GM19035 (cell line): ENCODE measurements at regions not wholly inside any gene's neighbourhood (a gene's known extent, or its start where the extent isn't known, plus 50 kb on each side); places are given as distances from the start of the nearest gene placed in this dataset.

ENCODE experiments used
- ATAC-seq: cut with Tn5 transposase; IDR thresholded peaks from one replicate; pipeline ENCODE4 v1.9.1; 2021; ENCODE audit not compliant: unreplicated experiment

- no peak for ATAC-seq
These were observed 175.0 kb downstream of the NEDD1 start for GRCh38 chr12:97082029-97082428.

- ATAC-seq = no peak
These were observed 186.2 kb downstream of the NEDD1 start for GRCh38 chr12:97093187-97093683.

- no peak for ATAC-seq
These were observed 190.7 kb downstream of the NEDD1 start for GRCh38 chr12:97097734-97098133.

GRCh38 chr12:97109441-97109840 lies 202.4 kb downstream of the NEDD1 start:
- no peak for ATAC-seq

DNA sequence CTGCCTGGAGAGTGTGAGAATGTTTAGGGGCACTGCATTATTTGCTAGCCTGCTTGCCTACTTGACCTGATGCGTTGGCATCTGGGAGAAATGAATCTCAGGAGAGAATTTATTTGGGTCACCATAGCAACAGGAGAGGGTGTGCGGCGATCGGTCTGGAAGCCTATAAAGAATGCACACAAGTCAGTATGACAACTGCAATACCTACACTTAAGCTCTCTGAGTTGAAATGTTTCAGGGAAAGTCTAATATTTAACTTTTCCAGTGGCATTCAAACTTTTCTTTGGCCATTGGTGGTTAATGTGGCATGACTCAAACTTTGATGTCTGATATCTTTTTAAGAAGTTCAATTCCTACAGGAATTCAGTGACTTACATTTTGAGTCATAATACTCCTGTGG lies 205.1 kb downstream of the NEDD1 start:
- no peak for ATAC-seq

DNA sequence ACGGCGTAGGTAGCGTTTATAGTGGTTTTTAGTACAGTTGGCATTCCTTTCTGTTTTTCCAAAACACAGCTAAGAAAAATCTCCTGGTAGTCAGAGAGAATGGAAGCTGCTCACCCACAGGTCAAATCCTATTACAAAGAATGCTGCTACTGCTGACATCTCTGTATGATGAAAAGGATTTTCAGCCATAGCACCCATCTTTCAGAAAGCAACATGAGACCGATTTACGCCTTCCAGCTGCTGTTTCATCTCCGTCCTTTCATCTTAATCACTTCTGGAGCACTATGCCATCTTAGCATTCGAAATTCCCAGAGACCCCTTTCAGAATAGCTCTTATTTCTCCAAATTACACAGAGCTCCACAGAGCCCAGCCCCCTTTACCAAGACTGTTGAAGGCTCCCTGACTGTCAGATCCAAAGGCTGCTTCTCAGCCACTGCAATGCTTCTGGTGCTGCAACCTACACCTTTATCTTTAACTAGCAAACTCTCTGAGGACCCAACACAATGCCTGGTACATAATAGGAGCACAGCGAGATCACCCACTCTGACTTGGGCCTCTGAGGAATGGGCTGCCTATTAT lies 211.8 kb downstream of the NEDD1 start:
- ATAC-seq = no peak

- no peak for ATAC-seq
These were observed 220.0 kb downstream of the NEDD1 start for GRCh38 chr12:97127061-97127460.

DNA sequence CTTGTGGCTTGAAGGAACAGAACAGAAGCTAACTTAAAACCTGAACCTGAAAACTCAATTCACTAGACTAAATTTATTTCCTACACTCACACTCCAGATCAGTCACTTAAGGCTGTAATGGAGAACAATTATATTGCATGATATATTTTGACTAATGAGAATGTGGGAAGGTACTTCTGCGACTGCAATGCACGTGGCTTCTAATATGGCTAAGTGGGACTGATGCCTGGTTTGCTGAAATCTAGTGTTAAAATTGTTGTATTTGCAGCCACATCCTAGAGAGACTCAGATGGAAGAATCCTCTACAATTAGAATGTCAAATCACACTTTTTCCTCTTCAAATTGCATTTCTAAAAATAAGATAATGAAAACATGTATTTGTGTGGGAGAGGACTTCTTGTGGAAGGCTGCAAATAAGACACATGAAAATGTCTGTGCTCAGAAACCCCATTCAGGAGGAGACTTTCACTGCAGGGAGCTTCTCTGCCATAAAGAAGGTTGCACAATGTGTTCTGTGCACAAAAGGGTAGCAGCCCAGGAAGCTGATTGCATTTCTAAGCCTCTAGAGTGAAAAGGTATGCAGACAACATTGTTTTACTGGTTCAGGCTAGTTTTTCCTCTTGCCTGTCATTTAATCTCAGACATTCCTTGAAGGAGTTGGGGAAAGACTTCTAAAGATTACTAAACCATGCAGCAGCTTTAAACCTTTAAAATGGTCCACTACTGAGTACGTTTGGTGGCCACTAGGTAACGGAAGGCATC lies 224.3 kb downstream of the NEDD1 start:
- ATAC-seq = no peak

DNA sequence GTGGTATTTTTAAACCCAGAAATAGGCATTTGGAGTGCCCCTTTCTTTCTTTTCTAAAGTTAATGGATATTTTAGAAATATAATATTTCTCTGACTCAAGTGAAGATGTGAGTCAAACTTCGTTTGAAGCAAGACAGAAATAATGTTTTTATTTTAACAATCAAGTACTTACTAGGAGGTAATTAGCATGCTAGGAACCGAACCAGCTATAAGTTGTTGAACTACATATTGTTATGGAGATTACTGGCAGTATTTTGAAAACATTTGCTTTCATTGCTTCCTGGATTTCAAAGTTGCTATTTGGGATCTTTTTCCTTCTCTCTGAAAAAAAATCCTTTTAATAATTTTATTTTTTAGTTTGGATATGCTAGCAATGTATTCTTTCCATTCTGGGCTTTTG lies 225.2 kb downstream of the NEDD1 start:
- no peak for ATAC-seq

- ATAC-seq = no peak
These were observed 227.4 kb downstream of the NEDD1 start for GRCh38 chr12:97134495-97134894.

- no peak for ATAC-seq
These were observed 233.3 kb downstream of the NEDD1 start for GRCh38 chr12:97140355-97140754.

DNA sequence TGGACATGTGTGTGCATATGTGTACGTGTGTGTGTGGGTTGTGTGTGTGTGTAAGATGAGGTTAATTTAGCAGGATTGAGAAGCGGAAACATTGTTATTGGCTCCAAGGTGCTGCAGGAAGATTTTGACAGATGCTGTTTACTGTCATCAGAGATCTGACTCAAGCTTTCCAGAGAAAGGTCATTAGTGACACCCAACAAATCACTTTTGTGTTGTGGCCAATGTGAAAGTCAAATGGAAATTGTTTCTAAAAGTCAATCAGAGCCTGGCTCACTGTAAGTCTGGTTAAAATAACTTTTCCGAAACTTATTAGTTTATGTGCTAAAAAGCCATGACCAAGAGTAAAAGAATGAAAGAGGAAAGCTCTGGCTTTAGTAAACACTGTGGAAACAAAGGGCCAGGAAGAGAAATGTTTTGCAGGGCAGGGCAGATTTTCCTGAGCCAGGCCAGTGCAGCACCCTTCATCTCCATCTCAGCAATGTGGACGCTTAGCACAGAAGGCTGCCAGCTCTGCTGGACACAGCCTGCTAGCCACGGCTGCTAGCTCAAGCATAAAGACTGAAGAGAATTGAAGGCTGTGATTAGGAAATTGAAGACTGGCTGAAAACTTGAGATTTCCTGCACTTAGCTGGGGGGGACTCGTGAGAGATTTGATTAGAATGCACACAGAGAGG lies 235.8 kb downstream of the NEDD1 start:
- no peak for ATAC-seq

DNA sequence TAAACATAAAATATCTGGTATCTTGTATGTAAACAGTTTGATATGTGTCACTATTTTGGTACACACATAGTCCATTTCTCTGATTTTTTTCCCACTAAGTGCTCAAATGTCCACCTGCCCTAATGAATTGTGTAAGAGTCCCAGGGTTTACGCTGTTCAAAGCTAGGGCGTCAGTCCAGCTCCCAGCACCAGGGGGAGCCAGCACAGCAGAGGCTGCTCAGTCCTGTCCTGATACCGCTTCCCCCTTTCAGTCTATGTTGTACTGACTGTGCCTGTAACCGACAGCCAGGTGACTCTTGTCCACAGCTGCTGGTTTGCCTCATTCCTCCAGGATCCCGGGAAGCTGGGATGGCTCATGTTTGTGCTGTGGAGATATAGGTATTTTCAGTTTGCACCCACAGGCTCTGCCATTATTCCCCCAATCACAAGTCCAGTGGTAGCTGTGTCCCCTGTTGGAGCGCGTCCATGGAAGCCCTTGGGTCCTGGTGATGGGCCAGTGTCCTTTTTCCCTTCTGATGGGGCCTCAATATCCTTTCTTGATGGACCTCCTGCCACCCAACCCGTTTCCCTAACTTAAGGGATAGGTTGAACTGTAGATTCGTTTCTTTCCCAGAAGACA lies 242.0 kb downstream of the NEDD1 start:
- peak; percentile 100 for ATAC-seq

- ATAC-seq = no peak
These were observed 244.4 kb downstream of the NEDD1 start for GRCh38 chr12:97151481-97151880.

DNA sequence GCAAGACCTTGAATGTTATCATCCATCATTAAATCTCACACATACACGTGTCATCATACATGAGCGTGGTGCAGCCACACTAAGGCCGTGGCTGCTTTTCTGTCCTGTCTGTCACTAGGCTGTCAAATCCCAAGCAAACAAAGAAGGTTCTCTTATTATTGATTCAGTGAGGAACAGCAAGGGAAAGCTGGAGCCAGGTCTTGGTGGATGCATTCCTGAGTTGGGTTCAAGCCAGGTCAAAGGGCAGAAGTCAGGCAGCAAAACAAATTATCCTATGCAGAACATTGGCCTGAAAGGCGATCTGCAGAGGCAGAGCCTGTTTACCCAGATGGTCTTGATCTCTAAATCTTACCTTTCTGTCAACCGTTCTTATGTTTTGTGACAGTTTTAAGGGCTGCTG lies 252.3 kb downstream of the NEDD1 start:
- ATAC-seq = no peak

DNA sequence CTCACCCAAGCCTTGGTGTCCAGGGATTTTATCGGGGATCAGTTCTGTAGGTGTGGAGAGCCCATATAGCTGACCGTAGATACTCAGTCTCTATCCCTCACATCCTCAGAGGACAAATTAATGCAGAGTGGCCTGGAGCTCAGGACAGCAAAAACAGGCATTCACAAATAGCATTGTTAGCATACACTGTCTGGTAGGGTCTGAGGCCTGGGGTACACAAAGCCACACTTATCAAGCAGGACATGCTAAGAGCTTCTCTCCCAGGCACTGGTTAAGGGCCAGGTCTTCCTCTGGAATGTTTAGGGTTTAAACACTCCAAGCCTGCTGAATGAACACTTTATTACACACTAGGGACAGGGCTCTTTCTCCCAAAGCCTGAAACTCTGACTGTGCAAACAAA lies 253.2 kb downstream of the NEDD1 start:
- ATAC-seq = no peak

- ATAC-seq = no peak
These were observed 255.1 kb downstream of the NEDD1 start for GRCh38 chr12:97162173-97162572.

DNA sequence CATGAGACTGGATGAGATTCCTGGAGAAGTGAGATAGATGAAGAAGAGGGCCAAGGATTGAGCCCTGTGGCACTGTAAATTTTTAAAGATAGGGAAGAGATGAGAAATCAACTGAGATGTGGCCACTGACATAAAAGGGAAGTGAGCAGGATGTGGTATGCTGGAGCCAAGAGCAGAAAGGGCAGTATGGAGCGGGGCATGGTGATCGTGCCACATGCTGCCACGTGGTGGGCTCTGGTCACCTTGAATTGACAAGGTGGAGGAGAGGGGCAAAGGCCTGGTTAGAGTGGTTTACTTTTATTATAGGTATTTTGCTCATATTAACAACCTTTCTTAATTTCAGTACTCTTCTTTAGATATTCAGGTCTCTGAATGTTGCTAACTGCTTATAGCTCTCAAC lies 257.9 kb downstream of the NEDD1 start:
- ATAC-seq = no peak

DNA sequence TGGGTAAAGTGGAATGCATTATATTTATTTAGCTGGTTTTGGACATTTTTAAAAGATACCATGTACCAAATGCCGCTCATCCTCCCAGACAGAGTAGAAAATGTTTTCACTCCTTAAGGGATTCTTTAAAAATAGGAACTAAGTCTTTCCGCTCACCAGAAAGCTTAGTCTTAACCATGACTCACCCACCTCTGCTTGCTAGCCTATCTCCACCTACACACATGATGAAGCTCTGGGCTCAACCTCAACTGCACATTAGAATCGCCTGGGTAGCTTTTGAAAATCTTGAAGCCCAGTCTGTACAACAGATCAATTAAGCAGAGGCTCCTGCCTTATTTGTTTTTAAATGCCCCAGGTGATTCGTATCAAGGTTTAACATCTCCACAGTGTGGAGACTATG lies 260.5 kb downstream of the NEDD1 start:
- no peak for ATAC-seq

- ATAC-seq = no peak
These were observed 261.7 kb downstream of the NEDD1 start for GRCh38 chr12:97168804-97169203.

- no peak for ATAC-seq
These were observed 263.0 kb downstream of the NEDD1 start for GRCh38 chr12:97169889-97170567.
